ENCODE measurements at regions not wholly inside any gene's neighbourhood (a gene's known extent, or its start where the extent isn't known, plus 50 kb on each side); places are given as distances from the start of the nearest gene placed in this dataset.

DNA sequence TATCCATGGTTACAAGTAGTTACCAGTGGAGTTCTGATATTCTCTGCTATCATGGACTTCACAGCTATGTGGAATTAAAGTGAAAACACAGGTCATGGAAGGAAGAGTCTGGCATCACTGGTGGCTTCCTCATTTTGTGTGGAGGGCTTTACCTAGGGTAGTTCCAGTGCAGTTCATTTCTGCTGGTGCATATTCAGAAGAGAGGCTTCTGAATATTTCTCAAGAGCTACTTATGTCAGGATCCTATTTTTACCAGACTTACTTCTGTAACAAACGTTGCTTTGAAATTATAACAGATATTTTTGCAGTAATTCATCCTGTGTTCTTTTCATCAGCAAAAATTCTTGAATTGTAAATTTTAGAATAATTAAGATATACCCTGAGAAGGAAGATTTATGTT lies 236.5 kb upstream of the NPSR1 start:
- no peaks in the 10 kb centered on the region for H3K27me3 Mint-ChIP-seq (ENCODE audit: low read depth, unreplicated experiment)
- Histone ChIP-seq H3K27ac (ENCODE audit: low read depth, low read length) (no peak overlapping the region), H3K4me3 (ENCODE audit: insufficient read depth, low read depth, low read length) (no peak overlapping the region), H3K4me1 (ENCODE audit: insufficient read depth, low read length) (no peaks in the 10 kb centered on the region), H3K36me3 (ENCODE audit: insufficient read depth, low read length) (no peaks in the 10 kb centered on the region), H4K20me1 (ENCODE audit: insufficient read depth, low read length) (no peaks in the 10 kb centered on the region), H3K27me3 (ENCODE audit: insufficient read depth, low read length) (peaks cover 2% of the 10 kb centered on the region), H3K9me3 (ENCODE audit: insufficient read depth, low read depth, low read length) (no peaks in the 10 kb centered on the region), H3K79me2 (ENCODE audit: insufficient read depth, low read length) (no peaks in the 10 kb centered on the region), H3K9ac (ENCODE audit: low read length) (no peak overlapping the region), H2AFZ (ENCODE audit: low read depth, low read length) (no peak overlapping the region), H3K4me2 (ENCODE audit: low read length) (no peak overlapping the region)
- no peaks in the 10 kb centered on the region for H3K9me3 Mint-ChIP-seq (ENCODE audit: unreplicated experiment)
- FAIRE-seq (no peak), DNase-seq (ENCODE audit: low read depth) (no peak)
- peaks cover 6% of the 10 kb centered on the region for H3K4me1 Mint-ChIP-seq (ENCODE audit: low read depth, unreplicated experiment)
- TF ChIP-seq EZH2 (IDR thresholded peaks at IDR 0.05; ENCODE audit: insufficient read depth, low read length) (no peak), CTCF (IDR thresholded peaks at IDR 0.05; ENCODE audit: insufficient read depth, low read depth, low read length) (no peak)
- H3K27ac Mint-ChIP-seq (ENCODE audit: unreplicated experiment) = no peak overlapping the region
- H3K36me3 Mint-ChIP-seq (ENCODE audit: low read depth, unreplicated experiment) = no peaks in the 10 kb centered on the region
- H3K4me3 Mint-ChIP-seq (ENCODE audit: unreplicated experiment) = no peak overlapping the region

DNA sequence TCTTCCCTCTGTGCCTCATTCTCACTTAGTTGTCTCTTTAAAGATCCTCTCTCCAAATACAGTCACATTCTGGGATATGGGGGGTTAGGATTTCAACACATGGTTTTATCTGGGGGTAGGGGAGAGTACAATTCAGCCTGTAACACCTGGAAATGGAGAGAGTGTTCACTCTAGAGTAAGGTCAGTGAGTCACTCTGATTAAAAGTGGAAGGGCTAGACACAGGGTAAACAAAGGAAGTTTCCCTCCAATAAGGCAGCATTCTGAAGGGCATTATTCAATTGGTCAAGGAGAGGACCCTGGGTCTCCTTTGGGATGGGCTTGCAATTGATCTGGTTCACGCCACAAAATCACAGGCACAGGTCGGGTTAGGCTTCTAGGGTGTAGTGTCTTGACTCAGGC lies 232.8 kb upstream of the NPSR1 start:
- no peaks in the 10 kb centered on the region for H3K79me2 ChIP-seq (ENCODE audit: insufficient read depth, low read length)
- FAIRE-seq (no peak), DNase-seq (ENCODE audit: low read depth) (no peak)
- no peaks in the 10 kb centered on the region for H3K9me3 Mint-ChIP-seq (ENCODE audit: unreplicated experiment)
- no peaks in the 10 kb centered on the region for H3K9me3 ChIP-seq (ENCODE audit: insufficient read depth, low read depth, low read length)
- no peak for TF ChIP-seq EZH2 (IDR thresholded peaks at IDR 0.05; ENCODE audit: insufficient read depth, low read length)
- TF ChIP-seq CTCF (IDR thresholded peaks at IDR 0.05; ENCODE audit: insufficient read depth, low read depth, low read length) = no peak
- no peak overlapping the region for H2AFZ ChIP-seq (ENCODE audit: low read depth, low read length)
- no peak overlapping the region for H3K27ac Mint-ChIP-seq (ENCODE audit: unreplicated experiment)
- H3K27ac ChIP-seq (ENCODE audit: low read depth, low read length) = no peak overlapping the region
- H3K4me3 Mint-ChIP-seq (ENCODE audit: unreplicated experiment) = no peak overlapping the region
- peaks cover 3% of the 10 kb centered on the region for H3K4me1 Mint-ChIP-seq (ENCODE audit: low read depth, unreplicated experiment)
- no peak overlapping the region for H3K4me2 ChIP-seq (ENCODE audit: low read length)
- no peaks in the 10 kb centered on the region for H3K36me3 ChIP-seq (ENCODE audit: insufficient read depth, low read length)
- H4K20me1 ChIP-seq (ENCODE audit: insufficient read depth, low read length) = no peaks in the 10 kb centered on the region
- no peaks in the 10 kb centered on the region for H3K4me1 ChIP-seq (ENCODE audit: insufficient read depth, low read length)
- H3K4me3 ChIP-seq (ENCODE audit: insufficient read depth, low read depth, low read length) = no peak overlapping the region
- H3K9ac ChIP-seq (ENCODE audit: low read length) = no peak overlapping the region
- H3K36me3 Mint-ChIP-seq (ENCODE audit: low read depth, unreplicated experiment) = no peaks in the 10 kb centered on the region
- H3K27me3 Mint-ChIP-seq (ENCODE audit: low read depth, unreplicated experiment) = no peaks in the 10 kb centered on the region
- peaks cover 2% of the 10 kb centered on the region for H3K27me3 ChIP-seq (ENCODE audit: insufficient read depth, low read length)

DNA sequence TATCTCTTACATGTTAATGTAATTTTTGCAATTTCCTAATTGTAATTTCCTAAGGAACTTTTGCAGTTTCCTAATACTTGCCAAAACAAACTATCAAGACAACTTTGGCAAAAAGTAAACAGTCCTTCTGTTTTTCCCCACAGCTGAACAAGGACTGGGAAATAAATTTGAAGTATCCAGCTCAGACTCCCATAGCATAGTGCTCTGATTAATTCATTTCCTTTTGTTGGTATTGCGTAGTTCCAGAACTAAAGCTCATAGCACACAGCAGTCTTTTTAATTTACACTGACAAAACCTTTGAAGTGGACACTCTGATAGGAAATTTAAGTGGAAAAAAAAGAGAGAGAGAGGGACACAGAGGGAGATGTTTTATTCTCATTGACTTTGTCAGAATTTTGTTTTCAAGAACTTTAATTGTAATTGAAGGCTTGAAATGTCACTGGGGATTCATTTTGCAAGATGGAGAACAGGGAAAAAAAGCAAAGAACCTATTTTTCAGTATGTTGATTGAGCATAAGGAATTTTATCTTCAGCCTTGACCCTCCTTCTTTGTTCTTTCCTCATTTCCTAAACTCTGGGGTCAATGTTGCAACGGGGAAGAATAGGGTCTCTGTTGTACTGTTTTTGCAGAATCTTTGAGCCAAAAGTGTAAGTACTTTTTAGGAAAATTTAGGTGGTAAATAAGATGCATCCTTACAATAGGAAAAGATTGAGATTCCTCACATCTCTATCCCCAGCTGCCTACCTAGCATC lies 232.2 kb upstream of the NPSR1 start:
- H3K9ac ChIP-seq (ENCODE audit: low read length) = no peak overlapping the region
- H3K4me1 ChIP-seq (ENCODE audit: insufficient read depth, low read length) = no peaks in the 10 kb centered on the region
- H4K20me1 ChIP-seq (ENCODE audit: insufficient read depth, low read length) = no peaks in the 10 kb centered on the region
- no peak for DNase-seq (ENCODE audit: low read depth)
- peaks cover 3% of the 10 kb centered on the region for H3K4me1 Mint-ChIP-seq (ENCODE audit: low read depth, unreplicated experiment)
- H3K4me2 ChIP-seq (ENCODE audit: low read length) = no peak overlapping the region
- H3K4me3 ChIP-seq (ENCODE audit: insufficient read depth, low read depth, low read length) = no peak overlapping the region
- peaks cover 2% of the 10 kb centered on the region for H3K27me3 ChIP-seq (ENCODE audit: insufficient read depth, low read length)
- H3K79me2 ChIP-seq (ENCODE audit: insufficient read depth, low read length) = no peaks in the 10 kb centered on the region
- no peak overlapping the region for H3K27ac ChIP-seq (ENCODE audit: low read depth, low read length)
- peak; percentile 37 for FAIRE-seq
- no peak overlapping the region for H3K4me3 Mint-ChIP-seq (ENCODE audit: unreplicated experiment)
- no peaks in the 10 kb centered on the region for H3K36me3 ChIP-seq (ENCODE audit: insufficient read depth, low read length)
- TF ChIP-seq CTCF (IDR thresholded peaks at IDR 0.05; ENCODE audit: insufficient read depth, low read depth, low read length) (no peak), EZH2 (IDR thresholded peaks at IDR 0.05; ENCODE audit: insufficient read depth, low read length) (no peak)
- no peak overlapping the region for H3K27ac Mint-ChIP-seq (ENCODE audit: unreplicated experiment)
- no peaks in the 10 kb centered on the region for H3K27me3 Mint-ChIP-seq (ENCODE audit: low read depth, unreplicated experiment)
- peaks cover 5% of the 10 kb centered on the region for H3K9me3 Mint-ChIP-seq (ENCODE audit: unreplicated experiment)
- H3K9me3 ChIP-seq (ENCODE audit: insufficient read depth, low read depth, low read length) = no peaks in the 10 kb centered on the region
- no peak overlapping the region for H2AFZ ChIP-seq (ENCODE audit: low read depth, low read length)
- H3K36me3 Mint-ChIP-seq (ENCODE audit: low read depth, unreplicated experiment) = no peaks in the 10 kb centered on the region
